ENCODE measurements at regions not wholly inside any gene's neighbourhood (a gene's known extent, or its start where the extent isn't known, plus 50 kb on each side); places are given as distances from the start of the nearest gene placed in this dataset.
"Not testable (repeated sequence)": the region's sequence is repeated elsewhere in the genome, so short reads cannot be mapped to it uniquely, and the experiment has no call there.

DNA sequence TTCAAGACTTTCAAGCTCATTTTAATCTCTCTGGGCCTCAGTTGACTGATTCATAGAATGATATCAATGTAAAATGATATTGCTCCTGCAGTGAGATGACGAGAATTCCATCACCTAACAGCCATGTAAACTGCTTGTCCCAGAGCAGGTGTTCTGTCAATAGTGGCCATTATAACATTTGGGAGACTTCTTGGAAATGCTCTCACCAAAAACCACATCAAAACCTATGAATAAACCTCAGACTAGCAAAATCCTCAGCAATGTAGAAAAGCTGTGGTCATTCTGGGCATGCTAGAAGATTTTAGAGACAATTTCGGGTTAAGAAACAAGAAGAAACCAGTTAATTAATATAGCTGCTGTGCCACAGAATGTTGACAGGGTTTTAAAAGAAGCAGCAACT, 225.4 kb downstream of the FRK start:
- WGBS, 5 donors: 40 to 75% (median 52%) methylated on average over 2 of the region's 2 CpGs
- intact Hi-C loops (cut with DNase I; ENCODE audit: low total_unique reads): no loop called here
- TF ChIP-seq POLR2AphosphoS5 (IDR thresholded peaks at IDR 0.05) (no peak), POLR2A (IDR thresholded peaks at IDR 0.05) (no peak)
- TF ChIP-seq, protein P1, sequence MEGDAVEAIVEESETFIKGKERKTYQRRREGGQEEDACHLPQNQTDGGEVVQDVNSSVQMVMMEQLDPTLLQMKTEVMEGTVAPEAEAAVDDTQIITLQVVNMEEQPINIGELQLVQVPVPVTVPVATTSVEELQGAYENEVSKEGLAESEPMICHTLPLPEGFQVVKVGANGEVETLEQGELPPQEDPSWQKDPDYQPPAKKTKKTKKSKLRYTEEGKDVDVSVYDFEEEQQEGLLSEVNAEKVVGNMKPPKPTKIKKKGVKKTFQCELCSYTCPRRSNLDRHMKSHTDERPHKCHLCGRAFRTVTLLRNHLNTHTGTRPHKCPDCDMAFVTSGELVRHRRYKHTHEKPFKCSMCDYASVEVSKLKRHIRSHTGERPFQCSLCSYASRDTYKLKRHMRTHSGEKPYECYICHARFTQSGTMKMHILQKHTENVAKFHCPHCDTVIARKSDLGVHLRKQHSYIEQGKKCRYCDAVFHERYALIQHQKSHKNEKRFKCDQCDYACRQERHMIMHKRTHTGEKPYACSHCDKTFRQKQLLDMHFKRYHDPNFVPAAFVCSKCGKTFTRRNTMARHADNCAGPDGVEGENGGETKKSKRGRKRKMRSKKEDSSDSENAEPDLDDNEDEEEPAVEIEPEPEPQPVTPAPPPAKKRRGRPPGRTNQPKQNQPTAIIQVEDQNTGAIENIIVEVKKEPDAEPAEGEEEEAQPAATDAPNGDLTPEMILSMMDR (IDR thresholded peaks at IDR 0.05 in 8 of 11, conservative IDR thresholded peaks at IDR 0.05 in 3 of 11): no peak

DNA sequence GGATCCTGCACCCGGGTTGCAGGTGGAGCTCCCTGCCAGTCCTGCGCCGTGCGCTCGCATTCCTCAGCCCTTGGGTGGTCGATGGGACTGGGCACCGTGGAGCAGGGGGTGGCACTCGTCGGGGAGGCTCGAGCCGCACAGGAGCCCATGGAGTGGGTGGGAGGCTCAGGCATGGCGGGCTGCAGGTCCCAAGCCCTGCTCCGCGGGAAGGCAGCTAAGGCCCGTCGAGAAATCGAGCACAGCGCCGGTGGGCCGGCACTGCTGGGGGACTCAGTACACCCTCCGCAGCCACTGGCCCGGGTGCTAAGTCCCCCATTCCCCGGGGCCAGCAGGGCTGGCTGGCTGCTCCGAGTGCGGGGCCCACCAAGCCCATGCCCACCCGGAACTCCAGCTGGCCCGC, 226.1 kb downstream of the FRK start:
- H3K27ac ChIP-seq; intact Hi-C loops (cut with DNase I; ENCODE audit: low total_unique reads); DNase-seq; H3K36me3 ChIP-seq; H3K27me3 ChIP-seq (replicated peaks in 1 of 7); H3K4me1 ChIP-seq; H3K4me3 ChIP-seq; H3K9me3 ChIP-seq: not testable (repeated sequence)
- 89 to 96% (median 92%) methylated on average over 12 to 27 of the region's 27 CpGs for WGBS, 5 donors

More for the DNA sequence above, 225.4 kb downstream of the FRK start:
- no peaks in the 10 kb centered on the region for H3K4me1 ChIP-seq
- no peaks in the 10 kb centered on the region for H3K36me3 ChIP-seq
- no peak overlapping the region for H3K4me3 ChIP-seq
- no peaks in the 10 kb centered on the region for H3K27me3 ChIP-seq (replicated peaks in 1 of 7)
- H3K9me3 ChIP-seq: peaks cover 0 to 9% (median 2%) of the 10 kb centered on the region in 8 donors
- no peak overlapping the region for H3K27ac ChIP-seq
- no peak for DNase-seq

DNA sequence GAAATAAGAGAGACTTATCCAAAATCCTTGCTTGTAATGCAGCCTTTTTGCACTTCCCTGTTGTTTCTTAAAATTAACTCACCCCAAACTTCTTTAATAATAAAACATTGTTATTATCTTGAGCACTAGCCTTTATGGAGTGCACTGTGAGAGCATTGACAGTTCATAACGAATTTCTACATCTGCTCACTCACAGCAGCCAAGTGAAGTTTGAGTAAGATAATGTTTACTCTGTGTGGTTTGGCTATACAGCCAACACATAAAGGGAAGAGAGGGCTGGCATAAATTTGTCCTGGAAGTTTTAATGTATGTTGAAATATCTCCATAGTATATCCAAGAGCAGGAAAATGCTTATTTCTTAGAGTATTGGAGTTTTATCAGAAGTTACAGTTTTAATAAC, 227.9 kb downstream of the FRK start:
- 24 to 47% (median 30%) methylated on average over 1 of the region's 1 CpG for WGBS, 5 donors
- DNase-seq: no peak

DNA sequence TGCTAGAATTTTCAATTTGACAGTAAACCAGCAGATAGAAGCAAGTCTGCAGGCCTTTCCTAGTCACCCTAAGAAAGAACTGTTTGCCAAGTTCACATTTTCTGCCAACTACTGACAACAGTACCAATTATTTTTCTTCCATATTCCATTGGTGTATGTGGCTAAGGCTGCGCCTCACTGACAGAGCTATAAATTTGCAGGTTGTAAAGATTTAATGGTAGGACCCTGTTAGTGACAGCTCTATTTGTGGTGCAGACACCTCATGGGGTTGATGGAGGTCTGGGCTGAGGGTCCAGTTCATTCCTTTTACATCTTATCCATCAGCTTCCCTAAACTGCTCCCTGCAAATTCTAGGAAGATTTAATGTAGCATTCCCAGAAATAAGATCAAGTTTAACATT, 228.5 kb downstream of the FRK start:
- no peak for DNase-seq
- WGBS, 5 donors: 60 to 85% (median 82%) methylated on average over 1 of the region's 1 CpG
- Histone ChIP-seq H3K36me3 (no peaks in the 10 kb centered on the region), H3K4me3 (no peak overlapping the region), H3K27me3 (replicated peaks in 1 of 7) (no peaks in the 10 kb centered on the region), H3K27ac (no peak overlapping the region), H3K4me1 (no peaks in the 10 kb centered on the region), H3K9me3 (peaks cover 0 to 9% (median 2%) of the 10 kb centered on the region in 8 donors)
- TF ChIP-seq POLR2A (IDR thresholded peaks at IDR 0.05) (no peak), POLR2AphosphoS5 (IDR thresholded peaks at IDR 0.05) (no peak)
- TF ChIP-seq, protein P1 (IDR thresholded peaks at IDR 0.05 in 8 of 11, conservative IDR thresholded peaks at IDR 0.05 in 3 of 11): no peak
- intact Hi-C loops (cut with DNase I; ENCODE audit: low total_unique reads): no loop called here

More for the DNA sequence above, 227.9 kb downstream of the FRK start:
- Histone ChIP-seq H3K27me3 (replicated peaks in 1 of 7) (no peaks in the 10 kb centered on the region), H3K27ac (no peak overlapping the region), H3K9me3 (peaks cover 0 to 9% (median 2%) of the 10 kb centered on the region in 8 donors), H3K4me1 (no peaks in the 10 kb centered on the region), H3K36me3 (no peaks in the 10 kb centered on the region), H3K4me3 (no peak overlapping the region)
- no peak for TF ChIP-seq POLR2AphosphoS5 (IDR thresholded peaks at IDR 0.05)
- TF ChIP-seq, protein P1 (IDR thresholded peaks at IDR 0.05 in 8 of 11, conservative IDR thresholded peaks at IDR 0.05 in 3 of 11): no peak
- no peak for TF ChIP-seq POLR2A (IDR thresholded peaks at IDR 0.05)
- intact Hi-C loops (cut with DNase I; ENCODE audit: low total_unique reads): no loop called here

DNA sequence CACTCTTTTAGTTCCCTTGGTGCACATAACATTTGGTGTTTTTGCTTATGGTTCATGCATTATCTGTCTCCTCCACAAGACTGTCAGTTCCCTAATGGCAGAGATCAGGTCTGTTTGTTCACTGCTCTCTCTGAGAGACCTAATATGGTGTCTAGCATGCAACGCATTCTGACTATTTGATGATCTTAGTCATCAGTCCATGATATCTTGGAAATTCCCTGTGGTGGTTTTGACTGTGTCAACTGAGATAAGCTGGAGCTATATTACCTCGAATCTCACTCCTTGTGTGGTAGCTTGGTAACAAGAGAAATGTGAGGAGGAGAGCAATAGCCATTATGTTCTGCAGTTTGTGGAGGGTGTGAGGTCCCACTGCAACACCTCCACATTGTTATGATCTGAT, 229.8 kb downstream of the FRK start:
- no peak for DNase-seq
- no peak for TF ChIP-seq POLR2A (IDR thresholded peaks at IDR 0.05)
- no peak for TF ChIP-seq POLR2AphosphoS5 (IDR thresholded peaks at IDR 0.05)
- TF ChIP-seq, protein P1 (IDR thresholded peaks at IDR 0.05 in 8 of 11, conservative IDR thresholded peaks at IDR 0.05 in 3 of 11): no peak
- H3K4me3 ChIP-seq: no peak overlapping the region
- H3K9me3 ChIP-seq: peaks cover 0 to 4% (median 0%) of the 10 kb centered on the region in 8 donors
- H3K27ac ChIP-seq: no peak overlapping the region
- 38 to 51% (median 45%) methylated on average over 2 of the region's 2 CpGs for WGBS, 5 donors
- H3K4me1 ChIP-seq: no peaks in the 10 kb centered on the region
- intact Hi-C loops (cut with DNase I; ENCODE audit: low total_unique reads): no loop called here
- H3K27me3 ChIP-seq (replicated peaks in 1 of 7): no peaks in the 10 kb centered on the region
- H3K36me3 ChIP-seq: no peaks in the 10 kb centered on the region
